ENCODE measurements at regions not wholly inside any gene's neighbourhood (a gene's known extent, or its start where the extent isn't known, plus 50 kb on each side); places are given as distances from the start of the nearest gene placed in this dataset.

DNA sequence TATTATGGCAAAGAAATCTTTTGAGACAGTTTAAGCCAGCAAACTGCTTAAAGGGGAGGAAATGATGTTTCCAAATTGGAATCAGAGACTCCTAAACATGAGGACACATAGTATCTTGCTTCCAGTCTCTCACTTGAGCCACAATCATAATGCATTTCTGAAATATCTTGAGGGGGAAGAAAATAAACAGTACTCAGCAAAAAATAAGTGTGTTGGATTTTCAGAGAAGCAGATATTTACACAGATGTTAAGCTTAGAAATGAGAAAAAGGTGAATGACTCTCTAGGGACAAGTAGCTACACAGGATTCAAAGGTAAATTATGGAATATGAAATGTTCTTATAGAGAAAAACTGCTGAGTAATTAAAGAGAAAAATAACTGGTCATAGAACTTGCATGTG lies 1583.6 kb downstream of the CDH8 start:
- Mint-ChIP-seq H3K4me3 (no peak overlapping the region), H3K36me3 (ENCODE audit: low read depth) (no peaks in the 10 kb centered on the region), H3K4me1 (no peaks in the 10 kb centered on the region), H3K27me3 (no peaks in the 10 kb centered on the region), H3K27ac (no peak overlapping the region), H3K9me3 (peaks cover 8% of the 10 kb centered on the region)
- ChIA-PET POLR2A (no interaction called here), CTCF (no interaction called here)
- DNase-seq: no peak
- intact Hi-C loops (cut with micrococcal nuclease): no loop called here
- no peak for ATAC-seq (ENCODE audit: low read depth)
- no peak for TF ChIP-seq CTCF (IDR thresholded peaks at IDR 0.05)

- no peak for DNase-seq
- H3K36me3 Mint-ChIP-seq (ENCODE audit: low read depth): no peaks in the 10 kb centered on the region
- H3K4me1 Mint-ChIP-seq: no peaks in the 10 kb centered on the region
- CTCF ChIA-PET: no interaction called here
- POLR2A ChIA-PET: no interaction called here
- no peak for ATAC-seq (ENCODE audit: low read depth)
- no peak overlapping the region for H3K27ac Mint-ChIP-seq
- intact Hi-C loops (cut with micrococcal nuclease): no loop called here
- peaks cover 4% of the 10 kb centered on the region for H3K9me3 Mint-ChIP-seq
- H3K4me3 Mint-ChIP-seq: no peak overlapping the region
- TF ChIP-seq CTCF (IDR thresholded peaks at IDR 0.05): no peak
- H3K27me3 Mint-ChIP-seq: no peaks in the 10 kb centered on the region
Observed at GRCh38 chr16:60438894-60439293, 1597.3 kb downstream of the CDH8 start.

DNA sequence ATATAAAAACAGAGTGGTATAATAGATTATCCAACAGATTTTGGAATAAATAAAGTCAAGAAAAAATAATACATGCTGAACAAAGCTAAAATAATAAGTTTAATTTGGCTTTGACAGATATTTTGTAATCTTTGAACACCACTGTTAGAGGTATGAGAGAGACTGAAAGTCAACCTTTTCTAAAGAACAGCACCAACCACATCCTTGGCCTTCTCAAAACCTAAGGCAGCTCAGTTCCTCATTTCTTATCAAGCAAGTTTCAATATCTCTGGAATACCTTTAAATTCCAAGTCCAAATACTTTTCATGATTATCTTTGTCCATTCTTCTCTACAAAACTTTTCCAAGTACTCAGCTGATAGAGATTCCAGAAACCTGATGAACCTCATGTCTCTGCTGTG lies 1603.8 kb downstream of the CDH8 start:
- DNase-seq: no peak
- intact Hi-C loops (cut with micrococcal nuclease): no loop called here
- no peak overlapping the region for H3K4me3 Mint-ChIP-seq
- POLR2A ChIA-PET: interaction anchor here (0.6 kb wide), 1 partner anchor 32 kb away, joined by 3 read pairs; no protein-coding TSS in a partner anchor
- ATAC-seq (ENCODE audit: low read depth): no peak
- no peak overlapping the region for H3K27ac Mint-ChIP-seq
- CTCF ChIA-PET: no interaction called here
- no peak for TF ChIP-seq CTCF (IDR thresholded peaks at IDR 0.05)
- H3K9me3 Mint-ChIP-seq: peaks cover 10% of the 10 kb centered on the region
- no peaks in the 10 kb centered on the region for H3K4me1 Mint-ChIP-seq
- no peaks in the 10 kb centered on the region for H3K36me3 Mint-ChIP-seq (ENCODE audit: low read depth)
- no peaks in the 10 kb centered on the region for H3K27me3 Mint-ChIP-seq

- H3K4me1 Mint-ChIP-seq: no peaks in the 10 kb centered on the region
- TF ChIP-seq CTCF (IDR thresholded peaks at IDR 0.05): no peak
- no peaks in the 10 kb centered on the region for H3K36me3 Mint-ChIP-seq (ENCODE audit: low read depth)
- no peak overlapping the region for H3K4me3 Mint-ChIP-seq
- intact Hi-C loops (cut with micrococcal nuclease): no loop called here
- ChIA-PET CTCF (no interaction called here), POLR2A (no interaction called here)
- H3K27ac Mint-ChIP-seq: no peak overlapping the region
- ATAC-seq (ENCODE audit: low read depth): no peak
- H3K27me3 Mint-ChIP-seq: no peaks in the 10 kb centered on the region
- no peak for DNase-seq
- peaks cover 3% of the 10 kb centered on the region for H3K9me3 Mint-ChIP-seq
Observed at GRCh38 chr16:60419859-60420258, 1616.4 kb downstream of the CDH8 start.

- no peak for TF ChIP-seq CTCF (IDR thresholded peaks at IDR 0.05)
- no peaks in the 10 kb centered on the region for H3K4me1 Mint-ChIP-seq
- no peak for DNase-seq
- H3K27ac Mint-ChIP-seq: no peak overlapping the region
- no peaks in the 10 kb centered on the region for H3K27me3 Mint-ChIP-seq
- CTCF ChIA-PET: no interaction called here
- no peaks in the 10 kb centered on the region for H3K36me3 Mint-ChIP-seq (ENCODE audit: low read depth)
- H3K4me3 Mint-ChIP-seq: no peak overlapping the region
- H3K9me3 Mint-ChIP-seq: peaks cover 3% of the 10 kb centered on the region
- ATAC-seq (ENCODE audit: low read depth): no peak
- intact Hi-C loops (cut with micrococcal nuclease): no loop called here
- POLR2A ChIA-PET: no interaction called here
Observed at GRCh38 chr16:60414613-60415012, 1621.6 kb downstream of the CDH8 start.
